Fibroblast of upper back skin (primary cell): ENCODE measurements at regions not wholly inside any gene's neighbourhood (a gene's known extent, or its start where the extent isn't known, plus 50 kb on each side); places are given as distances from the start of the nearest gene placed in this dataset.

ENCODE experiments used
- DNase-seq: peaks from one replicate; pipeline ENCODE4 v3.0.0-alpha.2; 2013

GRCh38 chr3:150215616-150216015, 192.5 kb upstream of the TSC22D2 start:
- peak; percentile 44 for DNase-seq

- no peak for DNase-seq
Measured at GRCh38 chr3:150213577-150213976, 194.5 kb upstream of the TSC22D2 start.

- DNase-seq: no peak
Measured at GRCh38 chr3:150210461-150211110, 197.5 kb upstream of the TSC22D2 start.

- no peak for DNase-seq
Measured at GRCh38 chr3:150203273-150203672, 204.8 kb upstream of the TSC22D2 start.

GRCh38 chr3:150202711-150203110, 205.4 kb upstream of the TSC22D2 start:
- DNase-seq: peak; percentile 41

- DNase-seq: no peak
Measured at GRCh38 chr3:150194957-150195356, 213.1 kb upstream of the TSC22D2 start.

- DNase-seq: no peak
Measured at GRCh38 chr3:150194513-150194912, 213.6 kb upstream of the TSC22D2 start.

- peak; percentile 25 for DNase-seq
Measured at GRCh38 chr3:150184426-150185071, 213.9 kb upstream of the PFN2 start.

- DNase-seq: peak; percentile 79
Measured at GRCh38 chr3:150183678-150184425, 213.2 kb upstream of the PFN2 start.

- DNase-seq: peak; percentile 92
Measured at GRCh38 chr3:150180334-150180733, 209.6 kb upstream of the PFN2 start.

GRCh38 chr3:150179330-150179729, 208.6 kb upstream of the PFN2 start:
- DNase-seq: no peak

GRCh38 chr3:150177673-150178381, 207.1 kb upstream of the PFN2 start:
- DNase-seq: peak; percentile 85

- DNase-seq: no peak
Measured at GRCh38 chr3:150174179-150174578, 203.5 kb upstream of the PFN2 start.

- DNase-seq: no peak
Measured at GRCh38 chr3:150172356-150172755, 201.7 kb upstream of the PFN2 start.

GRCh38 chr3:150170852-150171520, 200.3 kb upstream of the PFN2 start:
- no peak for DNase-seq

GRCh38 chr3:150169330-150169940, 198.7 kb upstream of the PFN2 start:
- no peak for DNase-seq

GRCh38 chr3:150168698-150169097, 198.0 kb upstream of the PFN2 start:
- DNase-seq: no peak

GRCh38 chr3:150165396-150166094, 194.8 kb upstream of the PFN2 start:
- no peak for DNase-seq

GRCh38 chr3:150161011-150161410, 190.3 kb upstream of the PFN2 start:
- peak; percentile 46 for DNase-seq

- peak; percentile 59 for DNase-seq
Measured at GRCh38 chr3:150158943-150159625, 188.4 kb upstream of the PFN2 start.

GRCh38 chr3:150152567-150152966, 181.9 kb upstream of the PFN2 start:
- DNase-seq: no peak
